MCF 10A (cell line): ENCODE measurements at regions not wholly inside any gene's neighbourhood (a gene's known extent, or its start where the extent isn't known, plus 50 kb on each side); places are given as distances from the start of the nearest gene placed in this dataset.

ENCODE experiments used
- BruUV-seq: library from RNA; stranded (reverse); fragments of 400-500 nt; replicated peaks from 2 replicates; lab custom pipeline; 2021; lab: Mats Ljungman, UMichigan
- CTCF ChIA-PET: fragments of 300-600 bp; sonication (Branson Sonifier 250); formaldehyde crosslinking; extraction: SDS; loops from one replicate; lab custom pipeline; 2021; ENCODE audit warnings: antibody characterized with exemption, inconsistent platforms; lab: Yijun Ruan, JAX
- POLR2A ChIA-PET: fragments of 300-600, 350-650 bp; sonication (Branson Sonifier 250); formaldehyde crosslinking; extraction: SDS; loops from one replicate; lab custom pipeline; 2020; ENCODE audit warnings: antibody characterized with exemption, inconsistent platforms; lab: Yijun Ruan, JAX
- DNase-seq: peaks from one replicate; pipeline ENCODE4 v3.0.0-alpha.2; 2018; ENCODE audit not compliant: unreplicated experiment
- H3K27ac Mint-ChIP-seq: one replicate; pipeline ENCODE4 v1.8.0; 2022; ENCODE audit warnings: mild to moderate bottlenecking, low read depth, mixed read lengths; ENCODE audit not compliant: unreplicated experiment
- H3K27me3 Mint-ChIP-seq: one replicate; pipeline ENCODE4 v1.8.0; 2022; ENCODE audit warnings: mixed read lengths; ENCODE audit not compliant: insufficient read depth, unreplicated experiment
- H3K36me3 Mint-ChIP-seq: one replicate; pipeline ENCODE4 v1.8.0; 2022; ENCODE audit warnings: mild to moderate bottlenecking, moderate library complexity, mixed read lengths; ENCODE audit not compliant: insufficient read depth, unreplicated experiment
- H3K4me1 Mint-ChIP-seq: one replicate; pipeline ENCODE4 v1.8.0; 2022; ENCODE audit warnings: mixed read lengths; ENCODE audit not compliant: insufficient read depth, unreplicated experiment
- H3K4me3 Mint-ChIP-seq: one replicate; pipeline ENCODE4 v1.8.0; 2022; ENCODE audit warnings: mild to moderate bottlenecking, moderate library complexity, mixed read lengths; ENCODE audit not compliant: unreplicated experiment
- H3K9me3 Mint-ChIP-seq: one replicate; pipeline ENCODE4 v1.8.0; 2022; ENCODE audit warnings: mixed read lengths; ENCODE audit not compliant: unreplicated experiment
- intact Hi-C: fragments of 100-400 bp; cut with micrococcal nuclease; formaldehyde crosslinking; loops from 2 replicates; pipeline ENCODE4 v1.14.1; 2022
- TF ChIP-seq, protein P1 (sequence below): fragments of 200-600 bp; IDR thresholded peaks from one replicate; pipeline ENCODE4 v1.8.0; 2022; ENCODE audit warnings: antibody characterized with exemption, mild to moderate bottlenecking; ENCODE audit not compliant: unreplicated experiment

- peaks cover 60% of the 10 kb centered on the region for H3K27me3 Mint-ChIP-seq
- no peaks in the 10 kb centered on the region for H3K36me3 Mint-ChIP-seq
- no peak overlapping the region for H3K4me3 Mint-ChIP-seq
- no peaks in the 10 kb centered on the region for H3K4me1 Mint-ChIP-seq
- H3K27ac Mint-ChIP-seq, result no peak overlapping the region
- ChIA-PET CTCF (interaction anchor here (0.7 kb wide), 1 partner anchor 239 kb away, joined by 5 read pairs; no protein-coding TSS in a partner anchor), POLR2A (no interaction called here)
- DNase-seq, result no peak
- intact Hi-C loops, result no loop called here
- H3K9me3 Mint-ChIP-seq, result no peaks in the 10 kb centered on the region
- no TSS peak for BruUV-seq
- TF ChIP-seq, protein P1, sequence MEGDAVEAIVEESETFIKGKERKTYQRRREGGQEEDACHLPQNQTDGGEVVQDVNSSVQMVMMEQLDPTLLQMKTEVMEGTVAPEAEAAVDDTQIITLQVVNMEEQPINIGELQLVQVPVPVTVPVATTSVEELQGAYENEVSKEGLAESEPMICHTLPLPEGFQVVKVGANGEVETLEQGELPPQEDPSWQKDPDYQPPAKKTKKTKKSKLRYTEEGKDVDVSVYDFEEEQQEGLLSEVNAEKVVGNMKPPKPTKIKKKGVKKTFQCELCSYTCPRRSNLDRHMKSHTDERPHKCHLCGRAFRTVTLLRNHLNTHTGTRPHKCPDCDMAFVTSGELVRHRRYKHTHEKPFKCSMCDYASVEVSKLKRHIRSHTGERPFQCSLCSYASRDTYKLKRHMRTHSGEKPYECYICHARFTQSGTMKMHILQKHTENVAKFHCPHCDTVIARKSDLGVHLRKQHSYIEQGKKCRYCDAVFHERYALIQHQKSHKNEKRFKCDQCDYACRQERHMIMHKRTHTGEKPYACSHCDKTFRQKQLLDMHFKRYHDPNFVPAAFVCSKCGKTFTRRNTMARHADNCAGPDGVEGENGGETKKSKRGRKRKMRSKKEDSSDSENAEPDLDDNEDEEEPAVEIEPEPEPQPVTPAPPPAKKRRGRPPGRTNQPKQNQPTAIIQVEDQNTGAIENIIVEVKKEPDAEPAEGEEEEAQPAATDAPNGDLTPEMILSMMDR, result no peak
Measured at GRCh38 chr12:113670742-113671141, 199.1 kb upstream of the LHX5 start.

DNA sequence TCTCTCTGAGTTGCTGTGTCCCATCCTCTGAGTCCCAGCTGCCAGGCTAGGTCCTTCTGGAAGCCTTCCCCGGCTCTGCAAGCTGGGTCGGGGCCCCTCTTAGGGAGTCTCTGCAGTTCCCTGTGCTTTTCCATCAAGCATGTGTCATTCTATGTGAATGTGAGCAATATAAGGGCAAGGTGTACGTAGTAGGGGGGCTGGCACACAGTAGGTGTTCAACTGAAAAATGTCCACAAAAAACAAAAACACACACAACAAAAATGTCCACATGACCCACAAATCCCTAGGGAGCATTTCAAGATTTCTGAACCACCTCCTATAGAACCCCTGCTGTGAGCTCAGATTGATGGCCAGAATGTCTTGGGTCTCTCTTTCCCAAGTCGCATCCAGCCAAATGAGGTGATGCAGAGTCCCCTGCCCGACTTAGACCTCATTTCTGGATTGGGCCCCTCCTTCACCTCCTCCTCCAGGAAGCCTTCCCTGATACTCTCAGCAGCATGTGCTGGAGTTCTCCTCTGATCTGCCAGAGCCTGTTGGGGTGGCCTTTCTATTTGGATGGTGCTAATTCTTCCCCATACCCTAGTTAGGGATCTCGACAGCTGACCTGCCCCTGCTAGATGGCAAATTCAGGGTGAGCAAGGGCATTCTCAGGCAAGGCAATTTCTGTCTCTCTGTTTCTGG, 196.1 kb upstream of the LHX5 start:
- no peaks in the 10 kb centered on the region for H3K9me3 Mint-ChIP-seq
- no peak overlapping the region for H3K27ac Mint-ChIP-seq
- no TSS peak for BruUV-seq
- peaks cover 34% of the 10 kb centered on the region for H3K27me3 Mint-ChIP-seq
- ChIA-PET POLR2A (no interaction called here), CTCF (interaction anchor here (0.6 kb wide), 1 partner anchor 767 kb away, joined by 3 read pairs; no protein-coding TSS in a partner anchor)
- intact Hi-C loops, result no loop called here
- H3K4me3 Mint-ChIP-seq, result no peak overlapping the region
- no peak for DNase-seq
- H3K4me1 Mint-ChIP-seq, result no peaks in the 10 kb centered on the region
- TF ChIP-seq, protein P1, result no peak
- H3K36me3 Mint-ChIP-seq, result no peaks in the 10 kb centered on the region

DNA sequence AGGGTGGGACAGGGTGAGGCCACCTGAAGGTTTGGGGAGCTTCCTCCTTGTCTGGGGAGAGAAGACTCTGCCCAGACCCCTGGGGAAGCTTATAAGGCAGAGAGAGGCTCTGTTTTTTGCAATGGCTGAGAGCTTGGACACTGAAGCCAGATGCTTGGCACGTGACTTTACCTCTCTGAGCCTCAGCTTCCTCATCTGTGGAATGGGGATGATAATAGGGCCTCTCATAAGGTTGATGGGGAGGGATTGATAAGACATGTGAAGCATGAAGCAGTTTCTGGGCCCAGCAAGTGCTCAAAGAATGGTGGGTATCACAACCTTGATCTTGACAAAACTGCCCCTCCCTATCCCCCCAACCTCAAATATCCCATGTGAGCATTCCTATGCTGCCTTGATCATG, 195.4 kb upstream of the LHX5 start:
- no peaks in the 10 kb centered on the region for H3K4me1 Mint-ChIP-seq
- no peak overlapping the region for H3K27ac Mint-ChIP-seq
- intact Hi-C loops, result no loop called here
- DNase-seq, result no peak
- peaks cover 32% of the 10 kb centered on the region for H3K27me3 Mint-ChIP-seq
- no peak overlapping the region for H3K4me3 Mint-ChIP-seq
- no peaks in the 10 kb centered on the region for H3K9me3 Mint-ChIP-seq
- CTCF ChIA-PET, result interaction anchor here (0.6 kb wide), 1 partner anchor 332 kb away, joined by 3 read pairs; no protein-coding TSS in a partner anchor
- H3K36me3 Mint-ChIP-seq, result no peaks in the 10 kb centered on the region
- TF ChIP-seq, protein P1, result no peak
- BruUV-seq, result no TSS peak
- POLR2A ChIA-PET, result no interaction called here

DNA sequence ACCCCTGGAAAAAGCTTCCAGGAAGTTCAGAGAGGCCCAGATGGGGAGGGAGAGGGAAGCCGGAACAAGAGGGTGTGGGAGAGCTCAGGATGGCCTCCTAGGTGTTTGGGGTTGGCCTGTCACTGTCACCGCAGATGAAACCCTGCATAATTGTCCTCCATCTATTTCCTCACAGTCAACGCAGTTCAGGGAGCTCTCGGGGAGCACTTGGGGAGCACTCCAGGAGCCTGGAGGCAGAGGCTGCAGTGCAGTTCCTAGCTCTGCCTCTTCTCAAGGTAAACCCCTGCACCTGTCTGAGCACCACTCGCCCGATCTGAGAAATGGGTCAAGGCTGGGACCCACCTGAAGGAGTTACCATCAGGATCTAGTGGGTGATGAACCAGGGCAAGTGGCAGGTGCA, 194.6 kb upstream of the LHX5 start:
- ChIA-PET CTCF (interaction anchor here (0.9 kb wide), 1 partner anchor 11 kb away, joined by 4 read pairs; no protein-coding TSS in a partner anchor), POLR2A (no interaction called here)
- no peaks in the 10 kb centered on the region for H3K36me3 Mint-ChIP-seq
- H3K4me3 Mint-ChIP-seq, result no peak overlapping the region
- intact Hi-C loops, result no loop called here
- DNase-seq, result no peak
- peaks cover 24% of the 10 kb centered on the region for H3K27me3 Mint-ChIP-seq
- peak overlapping the region; percentile 37 for H3K27ac Mint-ChIP-seq
- H3K4me1 Mint-ChIP-seq, result no peaks in the 10 kb centered on the region
- TF ChIP-seq, protein P1, result no peak
- BruUV-seq, result no TSS peak
- no peaks in the 10 kb centered on the region for H3K9me3 Mint-ChIP-seq
